Adrenal gland (tissue), 5 donors: ENCODE measurements at regions not wholly inside any gene's neighbourhood (a gene's known extent, or its start where the extent isn't known, plus 50 kb on each side); places are given as distances from the start of the nearest gene placed in this dataset.

Experiments used
- POLR2A ChIP-seq, 2 donors: fragments of 450-650 bp; IDR thresholded peaks; one replicate each; pipeline ENCODE4 v1.6.1; 2017; ENCODE audit warnings: antibody characterized with exemption in 2 of 2, mild to moderate bottlenecking in 2 of 2, moderate library complexity in 1 of 2
- TF ChIP-seq, protein P1 (sequence below), 6 experiments: fragments of 450-650 bp in 4 of 6; fragments of 200-600 bp in 2 of 6; sonication (generic) in 1 of 6; IDR thresholded peaks; 1 replicate in 5 of 6; 2 replicates in 1 of 6; pipeline versions ENCODE4 v1.5.1 to v1.8.0; 2016 to 2021; ENCODE audit warnings: antibody characterized with exemption in 6 of 6, mild to moderate bottlenecking in 2 of 6, moderate library complexity in 1 of 6
- donor health status: DM: no; HTN: no; CAD: no.

DNA sequence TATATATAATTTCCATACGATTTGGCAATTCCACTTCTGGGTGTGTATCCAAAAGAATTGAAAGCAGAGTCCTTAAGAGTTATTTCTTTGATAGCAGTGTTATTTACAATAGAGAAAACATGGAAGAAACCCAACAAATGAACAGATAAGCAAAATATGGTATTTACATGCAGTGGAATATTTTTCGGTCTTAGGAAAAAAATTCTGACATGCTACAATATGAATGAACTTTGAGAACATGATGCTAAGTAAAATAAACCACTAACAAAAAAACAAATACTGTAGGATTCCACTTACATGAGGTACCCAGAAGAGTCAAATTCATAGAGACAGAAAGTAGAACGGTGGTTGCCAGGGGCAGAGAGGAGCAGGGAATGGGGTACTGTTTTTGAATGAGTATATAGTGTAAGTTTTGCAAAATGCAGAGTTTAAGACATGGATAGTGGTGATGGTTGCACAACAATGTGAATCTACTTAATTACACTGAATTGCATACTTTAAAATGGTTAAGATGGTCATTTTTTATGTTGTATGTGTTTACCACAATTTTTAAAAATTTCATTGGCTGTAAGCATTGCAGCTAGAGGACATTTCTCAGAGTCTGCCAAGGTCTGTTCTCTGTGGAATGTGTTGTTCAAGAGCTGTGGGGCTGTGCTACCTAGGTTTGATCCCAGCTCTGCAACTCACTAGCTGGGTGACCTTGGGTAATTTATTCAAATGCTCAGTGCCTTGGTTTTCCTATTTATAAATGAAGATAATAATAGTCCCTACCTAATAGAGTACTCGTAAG is 122.1 kb downstream of the MEX3B start:
- TF ChIP-seq, protein P1, sequence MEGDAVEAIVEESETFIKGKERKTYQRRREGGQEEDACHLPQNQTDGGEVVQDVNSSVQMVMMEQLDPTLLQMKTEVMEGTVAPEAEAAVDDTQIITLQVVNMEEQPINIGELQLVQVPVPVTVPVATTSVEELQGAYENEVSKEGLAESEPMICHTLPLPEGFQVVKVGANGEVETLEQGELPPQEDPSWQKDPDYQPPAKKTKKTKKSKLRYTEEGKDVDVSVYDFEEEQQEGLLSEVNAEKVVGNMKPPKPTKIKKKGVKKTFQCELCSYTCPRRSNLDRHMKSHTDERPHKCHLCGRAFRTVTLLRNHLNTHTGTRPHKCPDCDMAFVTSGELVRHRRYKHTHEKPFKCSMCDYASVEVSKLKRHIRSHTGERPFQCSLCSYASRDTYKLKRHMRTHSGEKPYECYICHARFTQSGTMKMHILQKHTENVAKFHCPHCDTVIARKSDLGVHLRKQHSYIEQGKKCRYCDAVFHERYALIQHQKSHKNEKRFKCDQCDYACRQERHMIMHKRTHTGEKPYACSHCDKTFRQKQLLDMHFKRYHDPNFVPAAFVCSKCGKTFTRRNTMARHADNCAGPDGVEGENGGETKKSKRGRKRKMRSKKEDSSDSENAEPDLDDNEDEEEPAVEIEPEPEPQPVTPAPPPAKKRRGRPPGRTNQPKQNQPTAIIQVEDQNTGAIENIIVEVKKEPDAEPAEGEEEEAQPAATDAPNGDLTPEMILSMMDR (IDR thresholded peaks at IDR 0.05) = no peak
- TF ChIP-seq POLR2A (IDR thresholded peaks at IDR 0.05) = no peak
